ENCODE measurements at regions not wholly inside any gene's neighbourhood (a gene's known extent, or its start where the extent isn't known, plus 50 kb on each side); places are given as distances from the start of the nearest gene placed in this dataset.

GRCh38 chrX:39418731-39419638 is 617.7 kb downstream of the MID1IP1 start:
- H3K27ac ChIP-seq (ENCODE audit: insufficient read depth, low read length): no peak overlapping the region
- no peak overlapping the region for H3K4ac ChIP-seq (ENCODE audit: low read depth, low read length)
- no peak overlapping the region for H4K5ac ChIP-seq (ENCODE audit: low read depth, low read length)
- no peak overlapping the region for H3K4me3 ChIP-seq (ENCODE audit: insufficient read depth, low read depth, low read length)
- no peaks in the 10 kb centered on the region for H3K9me1 ChIP-seq (ENCODE audit: insufficient read depth, low read length)
- no peak for DNase-seq
- in situ Hi-C loops (cut with MboI; ENCODE audit: low sequenced_read_pairs): no loop called here
- no peak overlapping the region for H3K14ac ChIP-seq (replicated peaks; ENCODE audit: low read depth, low read length)
- no peaks in the 10 kb centered on the region for H3K79me1 ChIP-seq (ENCODE audit: low read depth in 1 of 2, low read length in 2 of 2)
- no peaks in the 10 kb centered on the region for H3K4me1 ChIP-seq (ENCODE audit: control insufficient read depth, insufficient read depth, low read length)
- H3K9ac ChIP-seq (ENCODE audit: low read depth, low read length): no peak overlapping the region
- H2AK5ac ChIP-seq (ENCODE audit: low read depth, low read length): no peak overlapping the region
- no peak overlapping the region for H2AK9ac ChIP-seq (replicated peaks; ENCODE audit: low read depth, low read length, poor library complexity)
- dilution Hi-C loops (cut with HindIII; ENCODE audit: low sequenced_read_pairs, unreplicated experiment): no loop called here
- WGBS, 2 experiments (ENCODE audit: extremely low coverage in 2 of 2, insufficient read length in 1 of 2): 52% methylated on average over 8 of the region's 29 CpGs; no CpG with 5 or more reads in 1 of the 2 experiments
- H4K20me1 ChIP-seq (ENCODE audit: insufficient read depth, low read length): no peaks in the 10 kb centered on the region
- no peak overlapping the region for H3K56ac ChIP-seq (ENCODE audit: extremely low read depth, insufficient read depth, low read length)
- ATAC-seq (ENCODE audit: low read depth): no peak
- no peak overlapping the region for H2BK15ac ChIP-seq (ENCODE audit: low read depth, low read length)
- no peaks in the 10 kb centered on the region for H3K36me3 ChIP-seq (ENCODE audit: control insufficient read depth, insufficient read depth, low read length)
- H2BK20ac ChIP-seq (ENCODE audit: low read depth, low read length): no peak overlapping the region
- POLR2A ChIA-PET (ENCODE audit: unreplicated experiment): no interaction called here
- TF ChIP-seq BHLHE40 (IDR thresholded peaks at IDR 0.05; ENCODE audit: low read depth, low read length) (no peak), USF2 (IDR thresholded peaks at IDR 0.05; ENCODE audit: low read depth, low read length) (no peak), RCOR1 (IDR thresholded peaks at IDR 0.05; ENCODE audit: insufficient replicate concordance, low read length) (no peak), MAZ (IDR thresholded peaks at IDR 0.05; ENCODE audit: borderline replicate concordance, low read depth, low read length) (no peak), SMC3 (IDR thresholded peaks at IDR 0.05; ENCODE audit: low read depth, low read length) (no peak), RAD21 (IDR thresholded peaks at IDR 0.05; ENCODE audit: low read length) (no peak), CHD1 (IDR thresholded peaks at IDR 0.05; ENCODE audit: low read depth, low read length) (no peak), POLR2A (IDR thresholded peaks at IDR 0.05; ENCODE audit: low read depth, low read length) (no peak), CTCF (conservative IDR thresholded peaks at IDR 0.05; ENCODE audit: low read depth, low read length) (no peak), ELK1 (IDR thresholded peaks at IDR 0.05; ENCODE audit: borderline replicate concordance, low read depth, low read length) (no peak), FOS (IDR thresholded peaks at IDR 0.05; ENCODE audit: low read depth, low read length) (no peak), NFE2L2 (IDR thresholded peaks at IDR 0.05; ENCODE audit: low read depth, low read length) (no peak), CEBPB (IDR thresholded peaks at IDR 0.05; ENCODE audit: low read depth, low read length) (no peak), MXI1 (IDR thresholded peaks at IDR 0.05; ENCODE audit: borderline replicate concordance, low read depth, low read length) (no peak), RFX5 (IDR thresholded peaks at IDR 0.05; ENCODE audit: low read depth, low read length) (no peak), MAFK (IDR thresholded peaks at IDR 0.05; ENCODE audit: low read depth, low read length) (no peak)
- no peak overlapping the region for H3K23ac ChIP-seq (ENCODE audit: low read depth, low read length)
- H2BK5ac ChIP-seq (ENCODE audit: low read depth, low read length, poor library complexity, severe bottlenecking): no peak overlapping the region
- H2AFZ ChIP-seq (replicated peaks; ENCODE audit: low read length, poor library complexity): no peak overlapping the region
- no peak overlapping the region for H3K18ac ChIP-seq (ENCODE audit: low read depth, low read length)
- intact Hi-C loops (cut with micrococcal nuclease): no loop called here
- CTCF ChIA-PET: no interaction called here
- H2BK120ac ChIP-seq (ENCODE audit: low read depth, low read length): no peak overlapping the region
- no peak overlapping the region for H4K8ac ChIP-seq (ENCODE audit: low read depth in 2 of 2, low read length in 2 of 2)
- no peak overlapping the region for H3K4me2 ChIP-seq (ENCODE audit: low read depth, low read length)
- BruUV-seq (replicated peaks): no TSS peak
- H3K9me3 ChIP-seq (ENCODE audit: control insufficient read depth, insufficient read depth, low read length): no peaks in the 10 kb centered on the region
- no peak overlapping the region for H4K91ac ChIP-seq (ENCODE audit: insufficient read depth, low read depth, low read length)
- H3K27me3 ChIP-seq (ENCODE audit: control insufficient read depth, insufficient read depth, low read length): peaks cover 16% of the 10 kb centered on the region

Data from IMR-90 (cell line).